ENCODE measurements at regions not wholly inside any gene's neighbourhood (a gene's known extent, or its start where the extent isn't known, plus 50 kb on each side); places are given as distances from the start of the nearest gene placed in this dataset.

- TF ChIP-seq CTCF (conservative IDR thresholded peaks at IDR 0.05): no peak
- no peak for TF ChIP-seq EZH2 (IDR thresholded peaks at IDR 0.05; ENCODE audit: low read depth)
Observed at GRCh38 chr17:54466875-54467274, 433.8 kb upstream of the TOM1L1 start.
